COR-L47 (cell line): ENCODE measurements at regions not wholly inside any gene's neighbourhood (a gene's known extent, or its start where the extent isn't known, plus 50 kb on each side); places are given as distances from the start of the nearest gene placed in this dataset.

Experiments
- DNase-seq: peaks from one replicate; lab custom pipeline; 2025; lab: John Stamatoyannopoulos, UW

GRCh38 chr5:30846171-30846570 lies 347.3 kb upstream of the CDH6 start:
- DNase-seq = no peak

DNA sequence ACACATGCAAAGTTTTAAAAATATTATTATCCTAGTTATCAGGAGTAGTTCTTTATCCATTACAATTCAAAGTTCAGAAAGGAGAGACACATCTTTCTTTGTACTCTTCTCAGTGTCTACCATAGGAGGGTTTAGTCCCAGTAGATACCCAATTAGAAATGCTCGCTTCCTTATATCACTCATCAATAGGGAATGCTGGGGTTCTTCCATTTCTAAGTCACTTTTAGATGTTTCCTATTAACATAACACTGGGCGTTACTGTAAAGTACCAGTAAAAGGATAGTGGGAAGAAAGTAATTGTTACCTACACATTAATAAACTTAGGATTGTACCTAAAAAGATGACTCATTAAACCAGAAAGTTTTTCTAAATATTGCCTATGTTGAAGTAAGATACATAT lies 348.3 kb upstream of the CDH6 start:
- DNase-seq = no peak

DNA sequence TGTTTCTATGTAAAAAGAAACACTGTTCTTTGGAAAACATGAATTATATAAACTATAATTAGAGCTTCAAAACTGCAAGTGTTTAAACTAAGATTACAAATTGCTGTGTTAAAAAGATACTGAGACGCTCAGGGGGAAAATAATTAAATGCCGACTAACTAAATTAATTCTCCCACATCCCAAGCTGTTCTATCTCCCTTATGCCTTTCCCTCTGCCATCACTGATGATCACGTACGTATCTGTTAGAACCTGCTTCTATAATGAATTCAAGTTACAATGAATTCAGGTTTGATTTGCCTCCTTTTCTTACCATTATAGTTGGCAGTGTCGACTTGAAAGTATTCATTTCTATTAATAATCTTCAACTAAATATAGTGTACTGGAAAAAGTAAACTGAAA lies 349.9 kb upstream of the CDH6 start:
- DNase-seq = no peak

DNA sequence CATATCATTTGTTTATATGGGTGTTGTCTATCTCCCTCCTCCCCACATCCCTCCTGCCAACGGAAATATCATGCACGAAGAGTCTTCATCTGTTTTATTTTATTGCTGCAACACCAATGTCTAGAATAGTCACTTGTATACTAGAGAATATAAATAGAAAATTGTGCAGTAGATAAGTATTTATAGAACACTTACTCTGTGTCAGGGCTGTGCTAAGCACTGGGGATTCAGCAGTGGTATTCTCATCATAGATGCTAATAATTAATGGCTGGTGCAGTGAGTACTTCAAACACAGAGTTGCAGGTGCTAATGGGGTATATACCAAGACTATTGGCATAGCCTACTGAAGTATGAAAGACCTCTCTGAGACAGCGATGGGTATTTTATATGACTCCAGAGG lies 353.5 kb upstream of the CDH6 start:
- no peak for DNase-seq

- DNase-seq = no peak
Observed at GRCh38 chr5:30838936-30839496, 354.5 kb upstream of the CDH6 start.

- DNase-seq = peak; percentile 87
Observed at GRCh38 chr5:30832519-30832918, 361.0 kb upstream of the CDH6 start.

DNA sequence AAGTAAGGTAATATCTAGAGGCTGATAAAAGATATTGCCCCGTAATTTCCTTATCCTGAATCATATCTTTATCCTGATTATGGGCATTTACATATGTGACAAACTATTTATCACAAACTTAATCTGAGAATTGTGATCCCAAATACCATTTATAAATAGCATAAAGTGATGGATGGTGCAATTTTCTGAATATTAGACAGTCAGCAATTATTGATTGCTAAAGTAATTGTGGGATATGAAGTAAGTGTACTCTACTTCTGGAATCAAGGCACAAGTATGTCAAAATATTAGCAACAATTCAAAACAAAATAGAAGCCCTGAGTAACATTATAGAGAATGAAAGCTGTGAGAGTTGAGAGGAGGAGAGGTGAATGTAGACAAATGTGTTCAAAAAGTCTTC lies 361.9 kb upstream of the CDH6 start:
- DNase-seq = no peak

GRCh38 chr5:30831123-30831522 lies 362.4 kb upstream of the CDH6 start:
- DNase-seq = no peak

DNA sequence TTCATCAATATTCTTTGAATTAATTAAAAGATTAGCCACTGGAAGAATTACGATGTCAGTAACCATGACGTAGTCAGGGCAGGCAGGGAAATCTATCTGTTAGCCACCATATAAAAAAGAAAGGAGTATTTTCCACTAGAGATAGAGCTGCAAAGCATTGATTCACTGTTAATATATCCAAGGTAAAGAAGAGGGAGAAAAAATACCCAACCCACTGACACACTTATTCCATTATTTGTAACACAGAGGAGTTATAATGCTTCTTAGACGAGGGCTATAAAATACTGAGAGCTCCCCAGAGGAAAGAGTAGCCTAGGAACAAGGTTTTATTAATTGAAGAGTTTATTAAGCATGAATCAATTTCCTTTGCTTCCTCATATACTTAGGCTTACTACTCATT lies 382.2 kb upstream of the CDH6 start:
- no peak for DNase-seq

GRCh38 chr5:30809933-30810332 lies 383.6 kb upstream of the CDH6 start:
- DNase-seq = peak; percentile 89

- peak; percentile 24 for DNase-seq
Observed at GRCh38 chr5:30808996-30809395, 384.5 kb upstream of the CDH6 start.

DNA sequence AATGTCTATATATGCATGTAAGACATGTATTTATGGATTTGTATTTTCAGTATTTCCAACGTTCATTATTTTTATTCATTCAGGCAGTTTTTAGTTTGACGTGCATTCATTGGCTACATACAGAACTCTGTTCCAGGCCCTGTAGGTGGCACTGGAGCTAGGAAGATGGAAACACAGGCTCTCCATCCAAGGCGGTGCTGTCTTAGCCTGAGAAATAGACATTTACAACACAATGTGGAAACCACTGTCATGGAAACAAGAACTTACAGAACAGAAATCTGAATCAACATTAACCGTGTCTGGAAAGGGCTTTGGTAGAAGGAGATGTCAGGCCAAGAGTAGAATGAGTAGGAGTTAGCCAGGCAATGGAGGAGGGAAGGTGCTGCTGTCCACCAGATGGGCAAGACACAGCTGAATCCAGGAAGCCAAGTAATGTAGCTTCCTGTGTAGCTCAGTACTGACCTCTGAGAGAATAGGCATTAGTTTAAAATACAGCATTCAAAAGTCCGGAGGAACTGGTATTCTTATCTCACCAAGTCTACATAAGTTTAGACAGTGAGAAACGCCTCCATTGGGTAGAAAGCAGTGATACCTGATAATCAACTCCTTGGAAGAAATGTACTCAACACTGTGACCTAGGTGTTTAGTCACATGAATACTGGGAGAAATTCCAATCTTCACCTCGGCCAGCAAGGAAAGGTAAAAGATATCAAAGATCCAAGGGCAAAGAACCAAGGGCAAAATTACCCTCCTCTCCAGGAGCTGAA lies 388.6 kb upstream of the CDH6 start:
- DNase-seq = no peak

GRCh38 chr5:30802961-30803705 lies 390.4 kb upstream of the CDH6 start:
- no peak for DNase-seq

GRCh38 chr5:30781643-30782042 lies 411.8 kb upstream of the CDH6 start:
- no peak for DNase-seq

DNA sequence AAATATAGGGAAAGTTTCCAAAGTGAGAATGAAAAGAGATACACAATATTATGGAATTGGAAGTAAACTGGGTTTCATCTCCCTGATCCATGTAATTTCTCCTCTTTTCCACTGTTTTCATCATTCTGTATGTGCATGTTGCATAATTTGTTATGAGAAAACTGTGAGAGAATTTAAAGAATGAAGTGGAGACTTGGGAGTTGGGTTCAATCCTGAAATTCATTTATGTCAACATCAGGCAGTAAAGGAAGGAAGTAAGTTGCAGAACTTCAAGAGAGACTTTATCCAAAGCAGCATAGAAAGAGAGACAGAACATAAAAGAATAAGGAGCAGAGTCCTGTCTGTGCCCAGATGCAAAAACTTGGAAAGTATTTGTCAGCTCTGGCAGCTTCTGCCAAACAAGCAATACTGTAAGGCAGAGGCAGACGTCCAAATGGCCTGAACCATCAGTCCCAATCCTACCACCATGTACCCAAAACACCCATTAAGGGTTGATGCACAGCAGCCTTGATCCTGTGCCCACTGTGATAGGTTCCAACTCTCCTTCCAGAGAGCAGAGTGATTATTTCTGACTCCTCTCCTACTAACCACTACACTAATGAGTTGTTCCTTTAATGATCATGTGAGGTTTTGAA lies 425.3 kb upstream of the CDH6 start:
- DNase-seq = no peak

- no peak for DNase-seq
Observed at GRCh38 chr5:30765706-30766105, 427.8 kb upstream of the CDH6 start.

DNA sequence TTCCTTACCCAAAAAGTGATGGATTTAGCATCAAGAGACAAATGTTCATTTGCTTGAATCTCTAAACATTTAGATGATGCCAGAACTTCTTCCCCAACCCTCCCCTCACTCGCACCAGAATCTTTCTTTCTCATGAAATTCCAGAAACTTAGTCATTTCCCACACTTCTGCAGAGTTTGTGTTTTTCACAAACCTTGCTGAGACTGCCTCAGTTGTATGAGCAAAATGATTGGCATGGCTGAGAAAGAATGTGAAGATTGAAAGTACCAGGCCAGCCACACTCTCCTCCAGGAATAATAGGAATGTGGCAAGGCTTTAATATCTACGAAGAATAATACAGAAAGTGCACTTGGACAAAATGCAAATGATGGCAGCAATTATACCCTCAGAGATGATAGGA lies 428.3 kb upstream of the CDH6 start:
- no peak for DNase-seq

GRCh38 chr5:30764704-30765103 lies 428.8 kb upstream of the CDH6 start:
- no peak for DNase-seq

GRCh38 chr5:30759731-30760130 lies 433.8 kb upstream of the CDH6 start:
- no peak for DNase-seq

DNA sequence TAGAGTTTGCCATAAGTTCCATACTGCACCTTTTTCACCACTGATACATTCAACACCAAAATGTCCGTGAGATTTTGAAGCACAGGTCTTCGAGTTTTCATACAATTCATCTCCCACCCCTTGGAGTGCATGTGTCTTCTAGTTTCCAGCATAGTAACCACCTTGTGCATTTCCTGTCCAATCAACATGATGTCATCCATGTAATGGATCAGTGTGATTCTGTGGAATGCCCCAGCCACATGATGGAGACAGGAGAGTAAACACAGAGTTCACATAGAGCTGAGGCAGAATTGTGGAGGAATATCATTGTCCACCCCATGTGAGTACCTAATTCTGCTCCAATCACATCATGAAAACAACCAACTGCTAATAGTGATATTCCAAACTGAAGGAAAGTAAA lies 441.5 kb upstream of the CDH6 start:
- no peak for DNase-seq

DNA sequence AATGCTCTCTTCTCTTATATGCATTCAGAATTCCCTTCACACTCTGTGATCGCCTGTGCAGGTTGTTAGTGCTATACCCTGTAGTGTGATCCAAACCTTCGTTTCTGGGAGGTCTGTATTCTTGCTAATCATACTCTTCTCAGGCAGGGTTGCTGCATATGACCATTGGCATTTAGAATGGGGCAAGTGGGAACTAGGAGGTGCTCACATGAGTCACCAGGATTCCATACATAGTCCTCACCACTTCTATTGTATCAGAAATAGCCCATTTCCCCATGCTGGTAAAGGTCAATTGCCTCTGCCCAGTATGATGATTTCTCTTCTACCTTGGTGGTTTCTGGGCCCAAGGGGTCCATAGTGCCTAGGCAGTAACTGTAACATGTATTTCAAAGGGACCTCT lies 443.5 kb upstream of the CDH6 start:
- no peak for DNase-seq

- no peak for DNase-seq
Observed at GRCh38 chr5:30747412-30747811, 446.1 kb upstream of the CDH6 start.

GRCh38 chr5:30736669-30737068 lies 456.8 kb upstream of the CDH6 start:
- no peak for DNase-seq
